K562 (cell line): ENCODE measurements at regions not wholly inside any gene's neighbourhood (a gene's known extent, or its start where the extent isn't known, plus 50 kb on each side); places are given as distances from the start of the nearest gene placed in this dataset.

Experiments
- ATAC-seq: fragments of 200-7000 bp; cut with Tn5 transposase; 3 replicates; pipeline ENCODE4 v1.9.1; 2020; ENCODE audit warnings: moderate library complexity
- BruUV-seq: library from RNA; stranded (reverse); fragments of 400-500 nt; replicated peaks from 2 replicates; lab custom pipeline; 2021; lab: Mats Ljungman, UMichigan
- CTCF ChIA-PET: fragments of 300-600 bp; formaldehyde crosslinking; extraction: SDS; loops from one replicate; lab custom pipeline; 2021; ENCODE audit warnings: low intra/inter-chr PET ratio; lab: Yijun Ruan, JAX
- POLR2A ChIA-PET: fragments of 300-600, 350-650 bp; sonication (Branson Sonifier 250); formaldehyde crosslinking; extraction: SDS; loops from one replicate; lab custom pipeline; 2021; ENCODE audit warnings: antibody characterized with exemption, inconsistent platforms; lab: Yijun Ruan, JAX
- DNase-seq, 4 experiments: peaks; one replicate each; pipeline versions ENCODE4 v3.0.0 to v3.0.0-alpha.2; 2011 to 2018; ENCODE audit warnings: low spot score in 3 of 4, mixed read lengths in 3 of 4; ENCODE audit errors: extremely low read depth in 1 of 4
- FAIRE-seq: peaks from 2 replicates; lab custom pipeline; 2011; peaks lifted over from hg19 to GRCh38; lab: Jason Lieb, UNC
- H2AFZ ChIP-seq: 2 replicates; pipeline ENCODE4 v1.6.0; 2011; ENCODE audit warnings: low read depth, low read length, control low read depth, inconsistent platforms
- H3K27ac ChIP-seq: fragments of 200-600 bp; 3 replicates; pipeline ENCODE4 v1.8.0; 2011; ENCODE audit warnings: low read depth, mild to moderate bottlenecking, control low read depth, inconsistent platforms, low read length, moderate library complexity, mixed read lengths; ENCODE audit errors: extremely low read depth
- H3K27me3 ChIP-seq, 2 experiments: fragments of 300-600 bp in 1 of 2; 2 replicates in 1 of 2; 3 replicates in 1 of 2; pipeline versions ENCODE4 v1.6.0 to v1.8.0; 2011; ENCODE audit warnings: inconsistent platforms in 2 of 2, low read length in 2 of 2, mild to moderate bottlenecking in 1 of 2, mixed read lengths in 1 of 2, moderate library complexity in 1 of 2; ENCODE audit not compliant: control insufficient read depth in 2 of 2, insufficient read depth in 2 of 2
- H3K36me3 ChIP-seq: fragments of 300-600 bp; 3 replicates; pipeline ENCODE4 v1.8.0; 2011; ENCODE audit warnings: mild to moderate bottlenecking, low read length, inconsistent platforms; ENCODE audit not compliant: control insufficient read depth, insufficient read depth
- H3K4me1 ChIP-seq, 2 experiments: fragments of 200-600 bp in 1 of 2; replicated peaks in 1 of 2; 2 replicates in 1 of 2; 3 replicates in 1 of 2; pipeline versions ENCODE4 v1.5.1 to v1.8.0; 2011; ENCODE audit warnings: inconsistent platforms in 2 of 2, low read length in 2 of 2, mild to moderate bottlenecking in 1 of 2, mixed read lengths in 1 of 2, moderate library complexity in 1 of 2; ENCODE audit not compliant: control insufficient read depth in 2 of 2, insufficient read depth in 2 of 2
- H3K4me2 ChIP-seq: 2 replicates; pipeline ENCODE4 v1.6.1; 2011; ENCODE audit warnings: low read length, control low read depth, inconsistent platforms, mixed read lengths; ENCODE audit not compliant: insufficient read depth
- H3K4me3 ChIP-seq: fragments of 200-600 bp; sonication (generic), shearing (Covaris generic); 2 replicates; pipeline ENCODE4 v1.5.1; 2016; ENCODE audit warnings: control low read depth, inconsistent platforms
- H3K79me2 ChIP-seq: fragments of 200-600 bp; 3 replicates; pipeline ENCODE4 v1.8.0; 2011; ENCODE audit warnings: low read length, inconsistent platforms; ENCODE audit not compliant: control insufficient read depth, insufficient read depth
- H3K9ac ChIP-seq, 2 experiments: 2 replicates each; pipeline versions ENCODE4 v1.6.0 to v1.6.1; 2011; ENCODE audit warnings: low read depth in 2 of 2, low read length in 2 of 2, control low read depth in 1 of 2, inconsistent platforms in 1 of 2, mild to moderate bottlenecking in 1 of 2, mixed read lengths in 1 of 2; ENCODE audit not compliant: insufficient read depth in 1 of 2
- H3K9me1 ChIP-seq: one replicate; pipeline ENCODE4 v1.6.0; 2011; ENCODE audit warnings: inconsistent platforms, mild to moderate bottlenecking, low read length, moderate library complexity; ENCODE audit not compliant: control insufficient read depth, insufficient read depth
- H3K9me3 ChIP-seq: replicated peaks from 2 replicates; pipeline ENCODE4 v1.5.1; 2011; ENCODE audit warnings: low read depth, low read length, inconsistent platforms; ENCODE audit not compliant: control insufficient read depth, insufficient read depth
- H4K20me1 ChIP-seq: replicated peaks from 2 replicates; pipeline ENCODE4 v1.6.1; 2011; ENCODE audit warnings: low read length, inconsistent platforms, mixed read lengths; ENCODE audit not compliant: control insufficient read depth, insufficient read depth
- ARID3B ChIP-seq: fragments of 250-450 bp; sonication (Bioruptor Pico); IDR thresholded peaks from 2 replicates; pipeline ENCODE4 v1.4.0; 2020; ENCODE audit warnings: borderline replicate concordance
- DDX20 ChIP-seq: fragments of 450-650 bp; IDR thresholded peaks from 2 replicates; pipeline ENCODE4 v1.6.1; 2016; ENCODE audit warnings: missing genetic modification characterization, low read depth, mild to moderate bottlenecking, missing compliant biosample characterization, moderate library complexity
- MAFK ChIP-seq: IDR thresholded peaks from 2 replicates; pipeline ENCODE4 v1.6.1; 2011; ENCODE audit warnings: low read length, improper control_type of control experiment
- PHF20 ChIP-seq: fragments of 450-650 bp; IDR thresholded peaks from 2 replicates; pipeline ENCODE4 v1.6.1; 2018; ENCODE audit not compliant: partially characterized antibody
- PRPF4 ChIP-seq: fragments of 200-400 bp; formaldehyde crosslinking; IDR thresholded peaks from one replicate; pipeline ENCODE4 v1.6.1; 2017; ENCODE audit warnings: low read length, low read depth, mild to moderate bottlenecking; ENCODE audit not compliant: insufficient read depth, poor library complexity, severe bottlenecking
- PTTG1 ChIP-seq: fragments of 450-650 bp; IDR thresholded peaks from 2 replicates; pipeline ENCODE4 v1.6.1; 2016; ENCODE audit warnings: low read depth, mild to moderate bottlenecking, missing genetic modification characterization, missing compliant biosample characterization
- PURB ChIP-seq: sonication (generic); formaldehyde crosslinking; IDR thresholded peaks from 2 replicates; pipeline ENCODE4 v1.9.0; 2021; ENCODE audit warnings: low read depth, mild to moderate bottlenecking, missing genetic modification reagents
- SMC3 ChIP-seq: conservative IDR thresholded peaks from 2 replicates; pipeline ENCODE4 v1.6.1; 2011; ENCODE audit warnings: low read depth, low read length, improper control_type of control experiment; ENCODE audit not compliant: insufficient read depth
- ZBED1 ChIP-seq: IDR thresholded peaks from 2 replicates; pipeline ENCODE4 v1.6.1; 2014
- ZBTB1 ChIP-seq: sonication (generic); formaldehyde crosslinking; IDR thresholded peaks from 2 replicates; pipeline ENCODE4 v1.8.1; 2023; ENCODE audit warnings: missing genetic modification reagents, low read depth, mild to moderate bottlenecking, borderline replicate concordance
- ZNF639 ChIP-seq, 2 experiments: fragments of 200-800 bp in 1 of 2; sonication (Bioruptor generic) in 1 of 2; sonication (generic) in 1 of 2; formaldehyde crosslinking in 1 of 2; IDR thresholded peaks in 1 of 2; conservative IDR thresholded peaks in 1 of 2; 2 replicates each; pipeline versions ENCODE4 v1.5.0 to v1.6.1; 2016 to 2020; ENCODE audit warnings: missing compliant biosample characterization in 1 of 2, missing genetic modification characterization in 1 of 2, missing genetic modification reagents in 1 of 2
- WGBS: fragments of 100-300 bp; shearing (Covaris generic); methylation state at CpG from one replicate; pipeline ENCODE4 v1.1.6; 2016; ENCODE audit warnings: low coverage, mixed read lengths; ENCODE audit not compliant: insufficient coverage; ENCODE audit errors: missing lambda C conversion rate; 5-methylcytosine and 5-hydroxymethylcytosine counted together
- in situ Hi-C: fragments of 300-500 bp; cut with MboI; formaldehyde crosslinking; loops from 4 replicates; pipeline ENCODE4 v1.15.0; 2018; ENCODE audit warnings: inconsistent platforms, mixed read lengths
- intact Hi-C: fragments of 100-400 bp; cut with micrococcal nuclease; formaldehyde crosslinking; loops from 2 replicates; pipeline ENCODE4 v1.14.2; 2022
- TF ChIP-seq, protein P1 (sequence below), 2 experiments: fragments of 450-650 bp; formaldehyde crosslinking in 1 of 2; IDR thresholded peaks; 2 replicates each; pipeline versions ENCODE4 v1.4.0 to v1.6.1; 2014 to 2020; ENCODE audit warnings: mild to moderate bottlenecking in 2 of 2, borderline replicate concordance in 1 of 2, low read depth in 1 of 2

DNA sequence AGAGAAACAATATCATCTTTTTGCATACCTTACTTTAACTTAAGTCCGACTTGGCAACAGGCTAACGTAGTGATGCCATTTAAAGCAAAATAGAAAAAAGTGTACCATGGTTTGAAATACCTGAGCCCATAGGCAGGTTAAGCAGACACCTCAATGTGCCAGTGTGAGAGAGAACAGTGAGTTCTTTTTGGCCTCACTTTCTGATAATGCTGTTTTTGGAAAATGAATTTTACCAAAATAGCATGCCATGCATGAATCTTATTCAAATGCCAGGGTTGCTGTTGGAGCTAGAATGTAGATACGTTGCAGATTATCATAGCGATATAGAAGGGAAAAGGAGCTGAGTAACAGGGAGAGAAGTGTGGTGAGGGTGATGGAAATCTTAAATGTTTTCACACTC lies 170.2 kb downstream of the OTOR start:
- intact Hi-C loops, result no loop called here
- Histone ChIP-seq H3K4me2 (no peak overlapping the region), H3K79me2 (no peaks in the 10 kb centered on the region), H3K27me3 (no peaks in the 10 kb centered on the region), H3K9ac (no peak overlapping the region), H3K9me1 (no peaks in the 10 kb centered on the region), H3K9me3 (no peaks in the 10 kb centered on the region), H3K36me3 (no peaks in the 10 kb centered on the region), H2AFZ (no peak overlapping the region), H4K20me1 (no peaks in the 10 kb centered on the region), H3K4me1 (no peaks in the 10 kb centered on the region), H3K27ac (no peak overlapping the region), H3K4me3 (no peak overlapping the region)
- FAIRE-seq (no peak), DNase-seq (no peak), ATAC-seq (no peak)
- in situ Hi-C loops, result no loop called here
- no TSS peak for BruUV-seq
- CTCF ChIA-PET, result no interaction called here
- 4% methylated on average over 4 of the region's 4 CpGs for WGBS
- POLR2A ChIA-PET, result no interaction called here
- TF ChIP-seq MAFK (no peak), ZBED1 (no peak), SMC3 (no peak), ZBTB1 (CRISPR knock-in tag) (no peak), PURB (no peak), DDX20 (no peak), PTTG1 (tag) (no peak), ARID3B (CRISPR knock-in tag) (no peak), PRPF4 (no peak), PHF20 (no peak), ZNF639 (CRISPR knock-in tag; conservative IDR thresholded peaks at IDR 0.05 in 1 of 2, IDR thresholded peaks at IDR 0.05 in 1 of 2) (no peak)
- TF ChIP-seq, protein P1, sequence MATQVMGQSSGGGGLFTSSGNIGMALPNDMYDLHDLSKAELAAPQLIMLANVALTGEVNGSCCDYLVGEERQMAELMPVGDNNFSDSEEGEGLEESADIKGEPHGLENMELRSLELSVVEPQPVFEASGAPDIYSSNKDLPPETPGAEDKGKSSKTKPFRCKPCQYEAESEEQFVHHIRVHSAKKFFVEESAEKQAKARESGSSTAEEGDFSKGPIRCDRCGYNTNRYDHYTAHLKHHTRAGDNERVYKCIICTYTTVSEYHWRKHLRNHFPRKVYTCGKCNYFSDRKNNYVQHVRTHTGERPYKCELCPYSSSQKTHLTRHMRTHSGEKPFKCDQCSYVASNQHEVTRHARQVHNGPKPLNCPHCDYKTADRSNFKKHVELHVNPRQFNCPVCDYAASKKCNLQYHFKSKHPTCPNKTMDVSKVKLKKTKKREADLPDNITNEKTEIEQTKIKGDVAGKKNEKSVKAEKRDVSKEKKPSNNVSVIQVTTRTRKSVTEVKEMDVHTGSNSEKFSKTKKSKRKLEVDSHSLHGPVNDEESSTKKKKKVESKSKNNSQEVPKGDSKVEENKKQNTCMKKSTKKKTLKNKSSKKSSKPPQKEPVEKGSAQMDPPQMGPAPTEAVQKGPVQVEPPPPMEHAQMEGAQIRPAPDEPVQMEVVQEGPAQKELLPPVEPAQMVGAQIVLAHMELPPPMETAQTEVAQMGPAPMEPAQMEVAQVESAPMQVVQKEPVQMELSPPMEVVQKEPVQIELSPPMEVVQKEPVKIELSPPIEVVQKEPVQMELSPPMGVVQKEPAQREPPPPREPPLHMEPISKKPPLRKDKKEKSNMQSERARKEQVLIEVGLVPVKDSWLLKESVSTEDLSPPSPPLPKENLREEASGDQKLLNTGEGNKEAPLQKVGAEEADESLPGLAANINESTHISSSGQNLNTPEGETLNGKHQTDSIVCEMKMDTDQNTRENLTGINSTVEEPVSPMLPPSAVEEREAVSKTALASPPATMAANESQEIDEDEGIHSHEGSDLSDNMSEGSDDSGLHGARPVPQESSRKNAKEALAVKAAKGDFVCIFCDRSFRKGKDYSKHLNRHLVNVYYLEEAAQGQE (IDR thresholded peaks at IDR 0.05; ENCODE audit: borderline replicate concordance), result no peak
- TF ChIP-seq, protein P1 (CRISPR knock-in tag; IDR thresholded peaks at IDR 0.05; ENCODE audit: low read depth), result no peak
